ENCODE measurements at regions not wholly inside any gene's neighbourhood (a gene's known extent, or its start where the extent isn't known, plus 50 kb on each side); places are given as distances from the start of the nearest gene placed in this dataset.
A peak's percentile ranks its signal among the peaks of the same experiment; 100 is the strongest.
"Not testable (repeated sequence)": the region's sequence is repeated elsewhere in the genome, so short reads cannot be mapped to it uniquely, and the experiment has no call there.

- no peaks in the 10 kb centered on the region for H3K4me1 ChIP-seq
- H3K27ac ChIP-seq: no peak overlapping the region
- intact Hi-C loops (cut with DNase I; ENCODE audit: low total_unique reads): no loop called here
These were observed 253.8 kb upstream of the MGMT start for GRCh38 chr10:129213256-129213655.

GRCh38 chr10:129213996-129214395 lies 253.0 kb upstream of the MGMT start:
- H3K9me3 ChIP-seq; DNase-seq; H3K36me3 ChIP-seq; intact Hi-C loops (cut with DNase I; ENCODE audit: low total_unique reads); H3K27ac ChIP-seq; H3K4me3 ChIP-seq; H3K4me1 ChIP-seq; H3K27me3 ChIP-seq: not testable (repeated sequence)

More at GRCh38 chr10:129213256-129213655, 253.8 kb upstream of the MGMT start:
- Histone ChIP-seq H3K4me3 (no peak overlapping the region), H3K27me3 (no peaks in the 10 kb centered on the region), H3K9me3 (no peaks in the 10 kb centered on the region), H3K36me3 (no peaks in the 10 kb centered on the region)
- TF ChIP-seq CTCF (IDR thresholded peaks at IDR 0.05) (no peak), POLR2A (IDR thresholded peaks at IDR 0.05) (no peak)
- DNase-seq: no peak

DNA sequence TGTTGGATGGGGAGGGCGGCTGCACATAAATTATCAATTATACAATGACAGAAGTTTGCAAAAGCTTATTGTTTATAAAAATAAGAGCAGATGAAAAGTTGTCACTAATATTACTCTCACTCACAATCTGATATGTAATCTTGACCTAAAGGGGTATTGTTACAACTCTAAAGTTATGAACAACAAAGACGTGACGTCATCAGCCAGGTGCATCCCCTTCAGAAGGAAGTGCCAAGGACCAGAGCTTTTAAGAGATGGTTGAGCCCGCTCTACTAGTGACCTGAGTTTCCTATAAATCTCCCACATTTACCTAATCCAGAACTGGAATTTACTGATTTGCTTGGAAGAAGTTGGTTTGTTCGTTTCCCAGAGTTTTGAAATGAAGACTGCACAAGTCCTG lies 247.7 kb upstream of the MGMT start:
- Histone ChIP-seq H3K4me3 (no peak overlapping the region), H3K27ac (no peak overlapping the region), H3K4me1 (no peaks in the 10 kb centered on the region), H3K36me3 (no peaks in the 10 kb centered on the region), H3K27me3 (no peaks in the 10 kb centered on the region), H3K9me3 (no peaks in the 10 kb centered on the region)
- intact Hi-C loops (cut with DNase I; ENCODE audit: low total_unique reads): no loop called here
- no peak for DNase-seq
- TF ChIP-seq CTCF (IDR thresholded peaks at IDR 0.05): no peak
- TF ChIP-seq POLR2A (IDR thresholded peaks at IDR 0.05): no peak

- intact Hi-C loops (cut with DNase I; ENCODE audit: low total_unique reads): no loop called here
- Histone ChIP-seq H3K9me3 (no peaks in the 10 kb centered on the region), H3K36me3 (no peaks in the 10 kb centered on the region), H3K4me3 (no peak overlapping the region), H3K27ac (peak overlapping the region in 1 of 2 donors; percentile 43), H3K4me1 (no peaks in the 10 kb centered on the region), H3K27me3 (no peaks in the 10 kb centered on the region)
- DNase-seq: no peak
- no peak for TF ChIP-seq CTCF (IDR thresholded peaks at IDR 0.05)
- no peak for TF ChIP-seq POLR2A (IDR thresholded peaks at IDR 0.05)
These were observed 244.6 kb upstream of the MGMT start for GRCh38 chr10:129222436-129222835.

- no peak for TF ChIP-seq POLR2A (IDR thresholded peaks at IDR 0.05)
- no peak for TF ChIP-seq CTCF (IDR thresholded peaks at IDR 0.05)
- no peak for DNase-seq
- Histone ChIP-seq H3K4me1 (no peaks in the 10 kb centered on the region), H3K27me3 (no peaks in the 10 kb centered on the region), H3K4me3 (no peak overlapping the region), H3K36me3 (no peaks in the 10 kb centered on the region), H3K9me3 (no peaks in the 10 kb centered on the region), H3K27ac (no peak overlapping the region)
- intact Hi-C loops (cut with DNase I; ENCODE audit: low total_unique reads): no loop called here
These were observed 243.7 kb upstream of the MGMT start for GRCh38 chr10:129223363-129223762.

DNA sequence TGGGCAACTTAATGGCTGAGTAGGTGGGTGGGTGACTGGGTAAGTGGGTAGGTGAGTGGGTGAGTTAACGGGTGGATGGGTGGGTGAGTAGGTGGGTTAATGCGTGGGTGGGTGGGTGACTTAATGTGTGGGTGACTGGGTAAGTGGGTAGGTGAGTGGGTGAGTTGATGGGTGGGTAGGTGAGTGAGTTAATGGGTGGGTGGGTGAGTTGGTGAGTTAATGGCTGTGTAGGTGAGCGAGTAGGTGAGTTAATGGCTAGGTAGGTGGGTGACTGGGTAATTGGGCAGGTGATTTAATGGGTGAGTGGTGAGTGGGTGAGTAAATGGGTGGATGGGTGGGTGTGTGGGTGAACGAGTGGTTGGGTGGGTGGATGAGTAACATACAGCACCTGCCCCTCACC lies 243.0 kb upstream of the MGMT start:
- no peaks in the 10 kb centered on the region for H3K4me1 ChIP-seq
- no peak for TF ChIP-seq CTCF (IDR thresholded peaks at IDR 0.05)
- TF ChIP-seq POLR2A (IDR thresholded peaks at IDR 0.05): no peak
- no peaks in the 10 kb centered on the region for H3K27me3 ChIP-seq
- H3K27ac ChIP-seq: no peak overlapping the region
- intact Hi-C loops (cut with DNase I; ENCODE audit: low total_unique reads): no loop called here
- no peaks in the 10 kb centered on the region for H3K36me3 ChIP-seq
- DNase-seq: no peak
- H3K4me3 ChIP-seq: no peak overlapping the region
- no peaks in the 10 kb centered on the region for H3K9me3 ChIP-seq

Measured in uterus (tissue), 3 donors.